B cell (primary cell): ENCODE measurements at regions not wholly inside any gene's neighbourhood (a gene's known extent, or its start where the extent isn't known, plus 50 kb on each side); places are given as distances from the start of the nearest gene placed in this dataset.
A peak's percentile ranks its signal among the peaks of the same experiment; 100 is the strongest.
"Not testable (repeated sequence)": the region's sequence is repeated elsewhere in the genome, so short reads cannot be mapped to it uniquely, and the experiment has no call there.

Source experiments
- ATAC-seq: fragments of 200-7000 bp; cut with Tn5 transposase; one replicate; pipeline ENCODE4 v1.10.0; 2021; ENCODE audit warnings: low read depth, mild to moderate bottlenecking, moderate number of reproducible peaks, moderate library complexity
- CTCF ChIA-PET: fragments of 350-600 bp; sonication (Branson Sonifier 250); formaldehyde crosslinking; loops from one replicate; lab custom pipeline; 2021; ENCODE audit warnings: antibody characterized with exemption, inconsistent platforms; lab: Charles Lee
- POLR2A ChIA-PET: fragments of 350-600 bp; sonication (Branson Sonifier 250); formaldehyde crosslinking; loops from one replicate; lab custom pipeline; 2021; ENCODE audit warnings: antibody characterized with exemption; lab: Charles Lee
- DNase-seq: peaks from one replicate; pipeline ENCODE4 v3.0.0; 2013
- H2AFZ ChIP-seq: 2 replicates; pipeline ENCODE4 v1.6.1; 2012; ENCODE audit warnings: mild to moderate bottlenecking, low read depth, low read length; ENCODE audit not compliant: insufficient read depth, poor library complexity, severe bottlenecking
- H3K27ac ChIP-seq, 2 donors: 1 replicate in 1 of 2; 2 replicates in 1 of 2; pipeline ENCODE4 v1.5.1; 2012 to 2013; ENCODE audit warnings: low read length in 2 of 2, mild to moderate bottlenecking in 2 of 2, moderate library complexity in 1 of 2
- H3K27me3 ChIP-seq, 4 experiments: fragments of 200-600 bp in 1 of 4; sonication (generic) in 1 of 4; replicated peaks in 1 of 4; 1 replicate in 2 of 4; 2 replicates in 2 of 4; pipeline versions ENCODE4 v1.6.1 to v1.7.0; 2013 to 2016; ENCODE audit warnings: low read length in 3 of 4, mild to moderate bottlenecking in 2 of 4, mixed read lengths in 1 of 4, moderate library complexity in 1 of 4; ENCODE audit not compliant: insufficient read depth in 4 of 4, control insufficient read depth in 3 of 4; ENCODE audit errors: control extremely low read depth in 1 of 4
- H3K36me3 ChIP-seq, 2 experiments: replicated peaks in 1 of 2; 1 replicate in 1 of 2; 2 replicates in 1 of 2; pipeline versions ENCODE4 v1.6.1 to v1.7.1; 2013; ENCODE audit warnings: low read length in 1 of 2; ENCODE audit not compliant: insufficient read depth in 2 of 2, control insufficient read depth in 1 of 2; ENCODE audit errors: control extremely low read depth in 1 of 2, extremely low read depth in 1 of 2
- H3K4me1 ChIP-seq, 2 donors: fragments of 200-600 bp in 1 of 2; sonication (generic) in 1 of 2; 1 replicate in 1 of 2; 2 replicates in 1 of 2; pipeline versions ENCODE4 v1.5.1 to v1.6.1; 2013 to 2017; ENCODE audit warnings: low read length in 2 of 2; ENCODE audit not compliant: control insufficient read depth in 2 of 2, insufficient read depth in 2 of 2
- H3K4me2 ChIP-seq: replicated peaks from 2 replicates; pipeline ENCODE3; 2012; ENCODE audit warnings: mild to moderate bottlenecking, low read depth, low read length; ENCODE audit not compliant: poor library complexity, severe bottlenecking
- H3K4me3 ChIP-seq, 5 experiments: fragments of 200-600 bp in 1 of 5; sonication (generic) in 1 of 5; 1 replicate in 3 of 5; 2 replicates in 2 of 5; pipeline versions ENCODE4 v1.5.1 to v1.7.0; 2011 to 2016; ENCODE audit warnings: low read length in 4 of 5, mild to moderate bottlenecking in 4 of 5, low read depth in 2 of 5, control low read depth in 1 of 5, moderate library complexity in 1 of 5; ENCODE audit not compliant: insufficient read depth in 1 of 5; ENCODE audit errors: control extremely low read depth in 1 of 5, extremely low read depth in 1 of 5
- H3K79me2 ChIP-seq: fragments of 200-600 bp; sonication (generic); one replicate; pipeline ENCODE4 v1.6.0; 2016; ENCODE audit warnings: low read length; ENCODE audit not compliant: control insufficient read depth, insufficient read depth
- H3K9ac ChIP-seq: fragments of 200-600 bp; sonication (generic); 2 replicates; pipeline ENCODE4 v1.6.1; 2017; ENCODE audit warnings: mild to moderate bottlenecking, low read length, moderate library complexity
- H3K9me3 ChIP-seq, 3 donors: one replicate each; pipeline versions ENCODE4 v1.6.1 to v1.7.1; 2013; ENCODE audit warnings: low read length in 2 of 3; ENCODE audit not compliant: control insufficient read depth in 2 of 3, insufficient read depth in 1 of 3; ENCODE audit errors: control extremely low read depth in 1 of 3
- H4K20me1 ChIP-seq: 2 replicates; pipeline ENCODE4 v1.6.0; 2012; ENCODE audit warnings: mild to moderate bottlenecking, low read length; ENCODE audit not compliant: insufficient read depth, control insufficient read depth, poor library complexity, severe bottlenecking
- H3K27ac Mint-ChIP-seq: one replicate; pipeline ENCODE4 v1.8.0; 2021; ENCODE audit warnings: mixed read lengths
- H3K27me3 Mint-ChIP-seq: one replicate; pipeline ENCODE4 v1.8.0; 2021; ENCODE audit warnings: mixed read lengths
- H3K4me1 Mint-ChIP-seq: one replicate; pipeline ENCODE4 v1.8.0; 2021; ENCODE audit warnings: mixed read lengths
- H3K4me3 Mint-ChIP-seq: one replicate; pipeline ENCODE4 v1.8.0; 2021; ENCODE audit warnings: mixed read lengths
- H3K9me3 Mint-ChIP-seq: one replicate; pipeline ENCODE4 v1.8.0; 2022; ENCODE audit warnings: mixed read lengths; ENCODE audit not compliant: insufficient read depth
- WGBS: methylation state at CpG from one replicate; pipeline ENCODE4 v1.1.5; 2013; ENCODE audit warnings: missing lambda C conversion rate; ENCODE audit not compliant: insufficient coverage; 5-methylcytosine and 5-hydroxymethylcytosine counted together
- intact Hi-C: fragments of 100-400 bp; cut with micrococcal nuclease; formaldehyde crosslinking; loops from one replicate; pipeline ENCODE4 v1.10.0; 2022

GRCh38 chr3:195656091-195656490 is 64.7 kb upstream of the MUC20 start:
- H3K27me3 ChIP-seq, H3K36me3 ChIP-seq, CTCF ChIA-PET, H2AFZ ChIP-seq, POLR2A ChIA-PET, H3K9me3 ChIP-seq, H3K4me2 ChIP-seq, ATAC-seq, H3K27ac ChIP-seq, H3K9me3 Mint-ChIP-seq, H3K79me2 ChIP-seq, H4K20me1 ChIP-seq, H3K9ac ChIP-seq, DNase-seq, H3K27me3 Mint-ChIP-seq, H3K4me3 ChIP-seq, H3K4me1 ChIP-seq: not testable (repeated sequence)
- WGBS, result 93% methylated on average over 11 of the region's 16 CpGs
- H3K4me3 Mint-ChIP-seq, result peak overlapping the region; percentile 94
- H3K4me1 Mint-ChIP-seq, result peaks cover 12% of the 10 kb centered on the region
- H3K27ac Mint-ChIP-seq, result peak overlapping the region; percentile 67
- intact Hi-C loops, result loop anchor here (10.0 kb wide), 1 partner anchor 381 kb away; the partner anchor contains the start of gene XXYLT1

DNA sequence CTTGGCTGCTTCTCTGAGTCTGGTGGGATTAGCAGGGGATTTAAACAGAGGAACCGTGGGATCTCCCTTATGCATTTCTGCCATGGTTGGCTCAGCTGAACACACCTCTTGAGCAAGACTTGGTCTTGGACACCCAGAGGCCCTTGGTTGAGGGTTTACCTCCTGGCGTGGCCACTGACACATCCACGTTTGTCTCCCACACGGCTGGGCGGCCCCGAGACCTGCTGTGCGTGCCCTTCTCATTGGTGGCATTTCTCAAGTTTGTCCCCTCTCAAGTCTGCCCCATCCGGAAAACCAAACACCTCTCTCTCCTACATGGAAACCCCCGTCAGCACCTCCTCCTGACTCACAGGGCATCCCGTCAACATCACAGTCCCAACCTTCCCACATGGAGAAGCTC is 66.0 kb upstream of the MUC20 start:
- POLR2A ChIA-PET, H3K4me2 ChIP-seq, H3K36me3 ChIP-seq, H3K9me3 ChIP-seq, H3K27ac Mint-ChIP-seq, H3K4me1 ChIP-seq, H3K4me3 Mint-ChIP-seq, H3K27me3 Mint-ChIP-seq, H4K20me1 ChIP-seq, H3K79me2 ChIP-seq, ATAC-seq, CTCF ChIA-PET, H3K27me3 ChIP-seq, H3K27ac ChIP-seq, H3K9me3 Mint-ChIP-seq, DNase-seq, H3K9ac ChIP-seq, H2AFZ ChIP-seq, H3K4me3 ChIP-seq: not testable (repeated sequence)
- no CpG with 5 or more reads among the region's 10 CpGs for WGBS
- intact Hi-C loops, result loop anchor here (10.0 kb wide), 1 partner anchor 380 kb away; the partner anchor contains the start of gene XXYLT1
- peaks cover 11% of the 10 kb centered on the region for H3K4me1 Mint-ChIP-seq

GRCh38 chr3:195654138-195654537 is 66.6 kb upstream of the MUC20 start:
- H4K20me1 ChIP-seq, DNase-seq, H3K9me3 Mint-ChIP-seq, H3K9ac ChIP-seq, H3K79me2 ChIP-seq, H3K27ac ChIP-seq, ATAC-seq, CTCF ChIA-PET, H3K27me3 Mint-ChIP-seq, H2AFZ ChIP-seq, H3K4me1 ChIP-seq, H3K36me3 ChIP-seq, H3K4me3 ChIP-seq, H3K4me2 ChIP-seq, POLR2A ChIA-PET, H3K9me3 ChIP-seq, H3K27ac Mint-ChIP-seq, H3K4me3 Mint-ChIP-seq, H3K27me3 ChIP-seq: not testable (repeated sequence)
- H3K4me1 Mint-ChIP-seq, result peaks cover 11% of the 10 kb centered on the region
- 81% methylated on average over 5 of the region's 15 CpGs for WGBS
- intact Hi-C loops, result loop anchor here (10.0 kb wide), 1 partner anchor 379 kb away; the partner anchor contains the start of gene XXYLT1
